Fibroblast of lung (primary cell): ENCODE measurements at regions not wholly inside any gene's neighbourhood (a gene's known extent, or its start where the extent isn't known, plus 50 kb on each side); places are given as distances from the start of the nearest gene placed in this dataset.

ENCODE experiments used
- EZH2 ChIP-seq: IDR thresholded peaks from 2 replicates; pipeline ENCODE4 v1.5.1; 2012; ENCODE audit warnings: low read length, control low read depth, mild to moderate bottlenecking; ENCODE audit errors: missing control alignments
- TF ChIP-seq, protein P1 (sequence below), 2 donors: IDR thresholded peaks in 1 of 2; conservative IDR thresholded peaks in 1 of 2; 1 replicate in 1 of 2; 2 replicates in 1 of 2; pipeline ENCODE4 v1.5.1; 2011 to 2012; ENCODE audit warnings: low read length in 2 of 2, control low read depth in 1 of 2, inconsistent platforms in 1 of 2, low read depth in 1 of 2, mild to moderate bottlenecking in 1 of 2

DNA sequence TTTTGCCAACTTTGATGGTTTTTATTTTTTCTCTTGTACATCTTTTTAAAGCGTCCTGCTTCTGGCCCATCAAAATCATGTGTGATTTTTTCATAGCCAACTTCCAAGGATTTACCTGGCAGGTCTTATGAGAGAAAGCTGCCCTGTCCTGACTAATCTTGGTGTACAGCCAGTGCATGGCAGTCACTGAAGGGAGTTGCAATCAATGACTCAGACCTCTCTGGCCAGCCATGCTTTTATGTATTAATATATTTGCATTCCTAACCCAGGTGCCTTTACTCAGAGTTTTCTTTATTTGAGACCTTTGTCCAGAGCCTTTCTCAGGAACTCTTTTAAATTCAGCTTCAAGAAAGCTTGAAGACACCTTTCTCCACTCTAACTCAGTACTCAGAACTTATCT lies 691.5 kb upstream of the HTR2C start:
- TF ChIP-seq, protein P1, sequence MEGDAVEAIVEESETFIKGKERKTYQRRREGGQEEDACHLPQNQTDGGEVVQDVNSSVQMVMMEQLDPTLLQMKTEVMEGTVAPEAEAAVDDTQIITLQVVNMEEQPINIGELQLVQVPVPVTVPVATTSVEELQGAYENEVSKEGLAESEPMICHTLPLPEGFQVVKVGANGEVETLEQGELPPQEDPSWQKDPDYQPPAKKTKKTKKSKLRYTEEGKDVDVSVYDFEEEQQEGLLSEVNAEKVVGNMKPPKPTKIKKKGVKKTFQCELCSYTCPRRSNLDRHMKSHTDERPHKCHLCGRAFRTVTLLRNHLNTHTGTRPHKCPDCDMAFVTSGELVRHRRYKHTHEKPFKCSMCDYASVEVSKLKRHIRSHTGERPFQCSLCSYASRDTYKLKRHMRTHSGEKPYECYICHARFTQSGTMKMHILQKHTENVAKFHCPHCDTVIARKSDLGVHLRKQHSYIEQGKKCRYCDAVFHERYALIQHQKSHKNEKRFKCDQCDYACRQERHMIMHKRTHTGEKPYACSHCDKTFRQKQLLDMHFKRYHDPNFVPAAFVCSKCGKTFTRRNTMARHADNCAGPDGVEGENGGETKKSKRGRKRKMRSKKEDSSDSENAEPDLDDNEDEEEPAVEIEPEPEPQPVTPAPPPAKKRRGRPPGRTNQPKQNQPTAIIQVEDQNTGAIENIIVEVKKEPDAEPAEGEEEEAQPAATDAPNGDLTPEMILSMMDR (conservative IDR thresholded peaks at IDR 0.05 in 1 of 2, IDR thresholded peaks at IDR 0.05 in 1 of 2; ENCODE audit: low read depth in 1 of 2, low read length in 2 of 2), result no peak
- TF ChIP-seq EZH2, result no peak
